ENCODE measurements at regions not wholly inside any gene's neighbourhood (a gene's known extent, or its start where the extent isn't known, plus 50 kb on each side); places are given as distances from the start of the nearest gene placed in this dataset.

- TF ChIP-seq CTCF (conservative IDR thresholded peaks at IDR 0.05 in 1 of 2, IDR thresholded peaks at IDR 0.05 in 1 of 2; ENCODE audit: extremely low read depth in 1 of 2, insufficient read depth in 1 of 2, low read depth in 1 of 2, low read length in 2 of 2) = peak in 1 of 2 donors; percentile 12
- TF ChIP-seq EZH2 (IDR thresholded peaks at IDR 0.05; ENCODE audit: borderline replicate concordance, low read length) = no peak
These were observed 67.7 kb downstream of the C9orf152 start for GRCh38 chr9:110140276-110140675.

Data from mammary epithelial cell (primary cell).